NCI-H1694 (cell line): ENCODE measurements at regions not wholly inside any gene's neighbourhood (a gene's known extent, or its start where the extent isn't known, plus 50 kb on each side); places are given as distances from the start of the nearest gene placed in this dataset.

Source experiments
- DNase-seq: peaks from one replicate; lab custom pipeline; 2025; lab: John Stamatoyannopoulos, UW

DNA sequence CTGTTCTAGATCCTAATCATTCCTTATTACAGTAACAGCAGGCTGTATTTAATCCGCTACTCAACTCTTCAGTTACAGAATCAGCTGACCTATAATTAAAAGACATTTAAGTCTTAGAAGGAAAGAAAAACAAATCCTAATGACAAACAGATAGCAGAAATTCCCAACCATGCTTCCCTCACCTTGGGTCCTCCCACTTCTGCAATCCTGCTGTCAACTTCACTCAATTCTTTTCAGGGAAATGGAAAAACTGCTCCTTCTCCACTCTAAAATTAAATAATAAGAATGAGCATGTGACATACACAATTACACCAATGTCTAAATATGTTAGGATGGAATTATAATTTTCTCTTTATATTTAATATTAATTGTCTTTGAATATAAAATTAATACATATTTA is 182.6 kb upstream of the LYPLAL1 start:
- DNase-seq = no peak

DNA sequence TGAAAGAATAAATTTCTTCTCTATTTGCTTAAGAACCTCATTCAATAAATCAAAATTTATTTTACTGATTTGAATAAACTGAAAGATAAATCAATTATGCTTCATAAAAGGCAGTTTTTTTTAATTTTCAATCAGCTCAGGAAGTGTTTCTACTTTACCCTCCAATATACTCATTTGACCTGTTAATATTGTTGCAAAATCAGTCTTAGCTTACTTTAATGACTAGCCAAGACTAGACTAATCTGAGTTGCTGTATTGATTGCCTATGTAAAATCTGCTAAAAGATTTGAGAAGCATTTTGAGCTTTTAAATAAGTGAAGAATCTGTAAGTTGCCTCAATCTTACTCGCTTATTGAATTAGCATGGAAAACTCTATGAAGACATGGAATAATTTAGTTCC is 179.1 kb upstream of the LYPLAL1 start:
- DNase-seq = no peak

DNA sequence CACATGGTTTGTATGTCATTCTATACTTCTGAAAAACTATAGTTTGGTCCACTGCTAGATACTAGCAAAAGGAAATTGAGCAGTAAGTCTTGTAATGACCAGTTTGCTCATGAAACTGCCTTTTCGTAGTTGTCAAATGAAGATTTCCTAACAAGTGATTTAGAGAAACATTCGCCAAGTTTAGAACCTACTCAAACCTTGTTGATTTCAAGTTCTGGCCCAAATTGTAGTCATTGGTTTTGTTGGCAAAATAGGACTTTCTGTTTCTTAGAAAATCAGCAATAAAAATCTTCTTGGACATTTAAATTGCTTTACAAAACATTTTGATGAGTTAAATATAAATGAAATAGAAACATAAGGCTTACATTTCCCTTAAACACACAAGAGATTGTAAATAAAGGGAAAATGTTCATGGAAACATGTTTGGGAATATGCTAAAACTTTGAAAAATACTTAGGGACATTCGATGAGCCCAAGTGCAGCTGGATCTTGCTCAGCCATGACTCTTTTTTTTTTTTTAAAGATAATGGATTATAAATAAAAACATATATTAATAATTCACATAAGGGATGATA is 178.5 kb upstream of the LYPLAL1 start:
- no peak for DNase-seq

DNA sequence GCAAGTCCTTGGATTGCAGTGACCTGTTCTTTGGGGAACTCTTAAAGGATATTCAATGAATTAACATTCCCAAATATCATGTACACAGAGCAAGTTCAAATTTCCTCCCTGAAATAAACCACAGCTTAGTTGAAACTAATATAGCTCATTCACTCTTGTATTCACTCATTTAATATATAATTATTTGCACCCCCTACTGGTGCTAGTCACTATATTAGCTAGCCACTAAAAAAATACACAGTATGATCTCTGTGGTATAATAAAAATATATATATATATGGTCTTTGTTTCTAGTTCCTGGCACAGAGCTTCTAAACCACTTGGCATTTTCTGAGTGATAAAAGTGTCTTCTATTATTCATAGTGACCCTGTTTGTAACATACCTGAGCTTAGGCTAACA is 177.3 kb upstream of the LYPLAL1 start:
- DNase-seq = no peak

GRCh38 chr1:219000005-219000404 is 173.7 kb upstream of the LYPLAL1 start:
- no peak for DNase-seq

- DNase-seq = no peak
These were observed 173.0 kb upstream of the LYPLAL1 start for GRCh38 chr1:219000631-219001030.

DNA sequence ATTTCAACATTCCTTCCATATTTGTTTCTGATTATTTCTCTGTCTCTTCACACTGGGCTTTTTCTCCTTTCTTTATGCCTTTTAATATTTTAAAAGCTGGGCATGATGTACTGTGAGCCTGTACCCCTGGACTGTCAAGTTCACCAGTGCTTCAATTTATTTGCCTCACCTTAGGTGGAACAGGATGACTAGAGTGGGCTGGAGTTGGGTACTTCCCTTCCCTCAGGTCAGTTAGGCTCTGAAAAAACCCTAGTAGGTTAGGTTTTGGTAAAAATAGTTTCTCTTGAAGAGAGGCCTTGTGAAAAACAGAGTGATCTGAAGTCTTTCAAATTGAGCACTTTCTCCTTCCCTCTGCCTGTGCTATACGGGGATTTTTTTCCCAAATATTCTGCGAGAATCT is 163.0 kb upstream of the LYPLAL1 start:
- DNase-seq = no peak

GRCh38 chr1:219020386-219020785 is 153.3 kb upstream of the LYPLAL1 start:
- DNase-seq = no peak

DNA sequence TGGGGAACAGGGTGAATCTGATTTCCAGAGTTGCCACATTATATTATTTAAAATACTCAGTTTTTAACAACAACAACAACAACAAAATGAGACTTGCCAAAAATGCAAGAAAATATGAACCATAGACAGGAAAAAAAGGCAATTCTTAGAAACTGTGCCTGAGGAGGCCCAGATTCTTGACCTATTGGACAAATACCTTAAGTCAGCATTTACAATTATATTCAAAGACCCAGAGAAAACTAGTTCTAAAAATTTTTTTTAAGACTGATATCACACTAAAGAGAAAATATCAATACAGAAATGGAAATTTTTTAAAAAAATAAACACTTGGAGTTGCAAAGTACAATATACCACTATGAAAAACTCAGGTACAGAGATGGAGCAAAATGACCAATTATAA is 152.8 kb upstream of the LYPLAL1 start:
- no peak for DNase-seq

DNA sequence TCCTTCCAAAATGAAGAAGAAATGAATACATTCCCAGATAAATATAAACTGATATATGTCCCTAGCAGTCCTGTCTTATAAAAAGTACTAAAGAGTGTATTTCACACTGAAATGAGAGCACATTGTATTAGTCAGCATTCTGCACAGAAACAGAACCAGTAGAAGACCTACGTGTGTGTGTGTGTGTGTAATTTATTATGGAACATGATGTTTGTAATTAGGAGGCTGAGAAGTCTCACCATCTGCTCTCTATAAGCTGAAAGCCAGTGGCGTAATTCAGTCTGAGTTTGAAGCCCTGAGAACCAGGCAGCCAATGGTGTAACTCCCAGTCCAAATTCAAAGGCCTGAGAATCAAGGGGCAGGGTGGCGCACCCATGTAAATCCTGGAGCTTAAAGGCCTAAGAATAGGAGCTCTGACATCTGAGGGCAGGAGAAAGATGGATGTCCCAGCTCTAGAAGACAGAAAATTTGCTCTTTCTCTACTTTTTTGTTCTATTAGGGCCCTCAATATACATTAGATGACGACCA is 146.5 kb upstream of the LYPLAL1 start:
- peak; percentile 61 for DNase-seq

DNA sequence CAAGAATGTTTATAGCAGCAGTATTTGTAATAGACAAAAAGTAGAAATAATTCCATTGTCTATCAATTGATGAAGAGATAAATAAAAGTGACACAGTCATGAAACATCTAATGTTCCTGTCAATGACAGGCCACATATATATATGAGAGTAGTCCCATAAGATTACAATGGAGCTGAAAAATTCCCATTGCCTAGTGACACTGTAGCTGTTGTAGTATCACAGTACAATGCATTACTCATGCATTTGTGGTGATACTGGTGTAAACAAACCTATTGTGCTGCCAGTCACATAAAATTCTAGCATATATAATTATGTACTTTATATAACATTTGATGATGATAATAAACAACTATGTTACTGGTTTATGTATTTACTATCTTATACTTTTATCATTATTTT is 141.9 kb upstream of the LYPLAL1 start:
- DNase-seq = no peak

- no peak for DNase-seq
These were observed 135.3 kb upstream of the LYPLAL1 start for GRCh38 chr1:219038398-219038797.

DNA sequence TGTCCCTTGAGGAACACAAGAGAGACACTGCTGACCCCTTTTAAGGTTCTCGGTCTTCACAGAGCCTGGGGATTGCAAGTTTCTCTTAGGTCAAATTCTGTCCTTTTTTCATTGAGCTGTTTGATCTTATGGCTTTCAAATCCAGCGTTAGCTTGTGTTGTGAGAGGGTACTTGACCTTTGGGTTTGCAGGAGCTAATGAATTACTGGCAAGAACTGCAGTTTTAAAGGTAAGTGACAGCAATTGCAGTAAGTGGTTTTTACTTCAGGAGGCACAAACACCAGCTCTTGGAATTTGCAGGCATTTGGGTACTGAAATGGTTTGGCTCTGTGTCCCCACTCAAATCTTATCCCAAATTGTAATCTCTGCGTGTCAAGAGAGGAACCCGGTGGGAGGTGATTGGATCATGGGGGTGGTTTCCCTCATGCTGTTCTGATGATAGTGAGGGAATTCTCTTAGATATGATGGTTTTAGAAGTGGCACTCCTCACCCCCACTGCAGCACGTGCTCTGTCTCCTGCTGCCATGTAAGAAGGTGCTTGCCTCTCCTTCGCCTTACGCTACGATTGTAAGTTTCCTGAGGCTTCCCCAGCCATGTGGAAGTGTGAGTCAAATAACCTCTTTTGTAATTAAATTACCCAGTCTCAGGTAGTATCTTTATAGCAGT is 134.5 kb upstream of the LYPLAL1 start:
- DNase-seq = no peak

DNA sequence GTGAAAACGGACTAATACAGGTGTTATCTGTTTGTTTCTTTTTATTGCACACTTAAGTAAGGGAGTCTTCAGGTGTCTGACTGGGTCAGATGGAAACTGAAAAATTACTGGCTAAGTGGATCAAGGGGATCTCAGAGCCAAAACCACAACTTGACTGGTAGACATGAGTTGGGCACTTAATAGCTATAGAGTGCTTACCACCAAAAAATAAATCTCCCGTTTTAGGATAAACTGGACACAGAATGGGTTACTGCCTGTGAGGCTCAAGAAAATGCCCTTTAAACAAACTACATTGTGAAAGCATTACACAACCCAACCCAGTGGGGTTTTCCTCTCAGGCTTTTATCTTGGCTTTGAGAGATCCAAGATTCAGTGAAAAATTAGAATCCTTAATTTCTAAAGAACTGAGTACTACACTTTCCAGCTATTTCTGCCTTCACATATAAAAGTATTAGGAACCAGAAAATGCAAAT is 134.0 kb upstream of the LYPLAL1 start:
- no peak for DNase-seq

- DNase-seq = no peak
These were observed 133.4 kb upstream of the LYPLAL1 start for GRCh38 chr1:219040291-219040690.

DNA sequence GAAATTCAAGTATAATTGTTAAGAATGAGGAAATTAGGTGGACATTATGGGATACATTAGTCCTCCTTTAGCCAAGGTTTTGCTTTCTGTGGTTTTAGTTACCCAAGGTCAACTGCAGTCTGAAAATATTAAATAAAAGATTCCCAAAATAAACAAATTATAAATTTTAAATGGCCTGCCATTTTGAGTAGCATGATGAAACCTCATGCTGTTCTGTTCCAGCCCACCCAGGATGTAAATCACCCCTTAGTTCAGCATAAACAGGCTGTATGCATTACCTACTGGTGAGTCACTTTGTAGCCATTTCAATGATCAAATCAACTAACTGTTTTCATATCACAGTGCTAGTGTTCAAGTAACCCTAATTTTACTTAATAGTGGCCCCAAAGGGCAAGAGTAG is 132.5 kb upstream of the LYPLAL1 start:
- no peak for DNase-seq

DNA sequence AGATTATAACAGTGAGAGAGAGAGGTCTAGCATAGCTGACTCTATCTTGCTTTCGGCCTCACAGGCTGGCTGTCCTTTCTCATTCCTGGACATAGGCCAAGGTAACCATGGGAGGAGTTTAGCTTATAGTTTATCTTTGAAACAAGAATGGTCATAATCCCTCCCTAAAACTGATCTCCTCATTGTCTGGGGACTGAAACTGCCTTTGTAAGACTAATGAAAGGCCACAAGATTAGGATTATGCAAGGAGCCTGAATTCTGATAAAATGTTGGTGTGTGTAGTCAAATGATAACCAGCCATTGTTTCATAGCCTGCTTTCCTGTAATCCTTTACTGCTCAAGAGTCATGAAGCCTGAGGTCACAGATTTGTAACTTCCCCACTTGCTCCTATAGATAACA is 131.9 kb upstream of the LYPLAL1 start:
- no peak for DNase-seq

DNA sequence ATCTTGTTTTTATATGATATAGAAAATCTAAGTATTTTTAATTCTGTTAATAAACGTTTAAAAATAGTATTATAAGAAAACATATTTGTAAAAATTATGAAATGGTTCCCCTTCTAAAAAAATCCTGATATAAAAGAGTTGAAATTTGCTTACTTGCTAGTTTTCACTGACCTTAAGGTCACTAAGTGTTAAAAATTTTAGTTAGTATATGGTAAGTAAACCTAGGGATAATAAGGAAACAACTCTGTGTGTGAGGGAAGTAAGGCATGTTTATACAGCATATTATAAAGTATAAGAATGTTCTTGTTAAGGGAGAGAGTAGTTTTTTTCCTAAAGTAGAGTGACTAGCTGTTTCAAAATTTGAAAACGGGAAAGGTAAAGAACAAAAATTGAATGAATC is 130.9 kb upstream of the LYPLAL1 start:
- no peak for DNase-seq

- no peak for DNase-seq
These were observed 128.4 kb upstream of the LYPLAL1 start for GRCh38 chr1:219045246-219045645.

- no peak for DNase-seq
These were observed 124.2 kb upstream of the LYPLAL1 start for GRCh38 chr1:219049501-219049900.

DNA sequence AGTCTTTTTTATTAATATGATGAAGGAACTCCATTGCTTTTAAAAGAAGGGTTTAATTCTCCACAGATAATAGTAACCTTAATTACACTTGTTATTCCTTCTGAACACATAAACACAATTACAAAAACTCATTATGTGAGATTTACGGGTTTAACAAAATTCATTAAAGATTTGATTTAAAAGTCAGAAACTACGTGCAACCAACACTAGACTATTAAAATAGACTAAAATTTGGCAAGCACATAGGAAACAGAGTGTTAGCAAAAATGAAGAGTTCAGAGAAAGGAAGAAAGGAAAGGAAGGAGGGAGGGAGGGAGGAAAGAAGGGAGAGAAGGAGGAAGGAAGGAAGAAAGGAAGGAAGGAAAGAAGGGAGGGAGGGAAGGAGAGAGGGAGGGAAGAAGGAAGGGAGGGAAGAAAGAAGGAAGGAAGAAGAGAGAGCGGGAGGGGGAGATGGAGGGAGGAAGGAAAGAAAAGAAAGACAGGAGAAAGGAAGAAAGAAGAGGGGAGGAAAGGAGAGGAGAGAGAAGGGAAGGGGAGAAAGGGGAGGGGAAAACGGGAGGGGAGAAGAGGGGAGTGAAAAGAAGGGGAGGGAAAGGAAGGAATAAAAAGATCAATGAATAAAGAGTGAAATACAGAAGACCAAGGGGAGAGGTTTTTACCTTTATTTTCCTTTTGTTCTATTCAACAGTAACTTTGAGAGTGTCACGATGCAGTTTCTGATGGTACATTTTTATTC is 123.4 kb upstream of the LYPLAL1 start:
- DNase-seq = no peak

DNA sequence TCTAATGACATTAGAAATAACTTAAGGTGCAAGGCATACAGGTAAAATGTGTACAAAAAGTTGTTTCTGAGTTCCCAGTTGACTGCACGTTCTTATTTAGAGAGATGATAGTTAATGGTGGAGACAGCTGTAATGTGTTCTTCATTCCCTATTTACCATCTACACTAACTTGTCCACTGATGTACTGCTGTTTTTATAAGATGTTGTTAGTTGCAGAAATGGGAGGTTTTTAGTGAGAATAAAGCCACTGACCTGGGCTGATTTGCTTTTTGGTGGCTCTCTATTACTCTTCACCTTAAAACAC is 122.9 kb upstream of the LYPLAL1 start:
- DNase-seq = no peak

DNA sequence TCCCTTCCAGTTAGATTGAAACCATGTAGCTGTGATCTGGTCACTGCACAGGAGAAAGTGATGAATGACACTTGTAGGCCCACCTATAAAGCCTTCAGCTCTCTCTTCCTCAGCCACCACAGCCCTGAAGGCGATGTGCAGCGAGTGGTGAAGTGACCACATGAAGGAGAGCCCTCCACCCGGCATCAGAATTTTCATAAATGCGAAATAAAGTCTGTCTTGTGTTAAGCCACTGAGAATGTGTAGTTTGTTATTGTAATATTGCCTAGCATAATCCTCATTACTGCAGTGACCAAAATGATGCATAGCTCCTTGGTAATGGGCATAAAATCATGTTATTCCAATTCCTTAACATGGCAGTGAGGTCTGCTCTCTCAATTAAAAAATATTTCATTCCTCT is 122.1 kb upstream of the LYPLAL1 start:
- no peak for DNase-seq
